H1 (cell line): ENCODE measurements at regions not wholly inside any gene's neighbourhood (a gene's known extent, or its start where the extent isn't known, plus 50 kb on each side); places are given as distances from the start of the nearest gene placed in this dataset.

ENCODE experiments used
- CEBPB ChIP-seq: IDR thresholded peaks from 2 replicates; pipeline ENCODE4 v1.6.1; 2012; ENCODE audit warnings: low read depth, low read length
- KDM5A ChIP-seq: fragments of 200-600 bp; IDR thresholded peaks from 2 replicates; pipeline ENCODE4 v1.7.1; 2012; ENCODE audit warnings: mild to moderate bottlenecking, low read length, inconsistent platforms, mixed read lengths
- TF ChIP-seq, protein P1 (sequence below), 3 experiments: IDR thresholded peaks; 1 replicate in 2 of 3; 2 replicates in 1 of 3; pipeline versions ENCODE4 v1.5.1 to v1.6.1; 2011; ENCODE audit warnings: low read length in 3 of 3, mild to moderate bottlenecking in 3 of 3, inconsistent platforms in 2 of 3, low read depth in 1 of 3, moderate library complexity in 1 of 3; ENCODE audit not compliant: insufficient read depth in 1 of 3; ENCODE audit errors: control extremely low read depth in 1 of 3

DNA sequence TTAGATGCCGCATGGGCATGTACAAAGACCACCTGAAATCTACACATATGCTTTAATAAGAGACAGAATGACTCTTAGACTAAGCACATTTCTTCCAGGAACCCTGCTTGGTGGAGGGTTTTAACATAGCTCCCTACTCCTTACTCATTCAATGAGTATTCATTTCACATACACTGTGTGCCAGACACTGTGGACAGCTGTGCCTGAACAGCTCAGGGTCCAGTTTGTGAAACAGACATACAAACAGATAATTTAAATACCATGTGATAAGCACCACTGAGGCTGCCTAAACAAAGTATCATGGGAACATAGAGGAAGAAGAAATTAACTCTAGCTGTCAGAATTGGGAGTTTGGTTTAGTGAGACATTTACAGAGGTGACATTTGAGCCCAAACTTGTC is 65.2 kb upstream of the ITPRID1 start:
- no peak for TF ChIP-seq CEBPB
- TF ChIP-seq KDM5A = no peak
- TF ChIP-seq, protein P1, sequence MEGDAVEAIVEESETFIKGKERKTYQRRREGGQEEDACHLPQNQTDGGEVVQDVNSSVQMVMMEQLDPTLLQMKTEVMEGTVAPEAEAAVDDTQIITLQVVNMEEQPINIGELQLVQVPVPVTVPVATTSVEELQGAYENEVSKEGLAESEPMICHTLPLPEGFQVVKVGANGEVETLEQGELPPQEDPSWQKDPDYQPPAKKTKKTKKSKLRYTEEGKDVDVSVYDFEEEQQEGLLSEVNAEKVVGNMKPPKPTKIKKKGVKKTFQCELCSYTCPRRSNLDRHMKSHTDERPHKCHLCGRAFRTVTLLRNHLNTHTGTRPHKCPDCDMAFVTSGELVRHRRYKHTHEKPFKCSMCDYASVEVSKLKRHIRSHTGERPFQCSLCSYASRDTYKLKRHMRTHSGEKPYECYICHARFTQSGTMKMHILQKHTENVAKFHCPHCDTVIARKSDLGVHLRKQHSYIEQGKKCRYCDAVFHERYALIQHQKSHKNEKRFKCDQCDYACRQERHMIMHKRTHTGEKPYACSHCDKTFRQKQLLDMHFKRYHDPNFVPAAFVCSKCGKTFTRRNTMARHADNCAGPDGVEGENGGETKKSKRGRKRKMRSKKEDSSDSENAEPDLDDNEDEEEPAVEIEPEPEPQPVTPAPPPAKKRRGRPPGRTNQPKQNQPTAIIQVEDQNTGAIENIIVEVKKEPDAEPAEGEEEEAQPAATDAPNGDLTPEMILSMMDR (IDR thresholded peaks at IDR 0.05; ENCODE audit: control extremely low read depth in 1 of 3, insufficient read depth in 1 of 3, low read depth in 1 of 3, low read length in 3 of 3) = no peak
